Panc1 (cell line): ENCODE measurements at regions not wholly inside any gene's neighbourhood (a gene's known extent, or its start where the extent isn't known, plus 50 kb on each side); places are given as distances from the start of the nearest gene placed in this dataset.

Source experiments
- ATAC-seq: fragments of 200-7000 bp; cut with Tn5 transposase; 2 replicates; pipeline ENCODE4 v1.9.1; 2020; ENCODE audit warnings: mild to moderate bottlenecking, moderate library complexity
- BruUV-seq: library from RNA; stranded (reverse); fragments of 400-500 nt; replicated peaks from 2 replicates; lab custom pipeline; 2021; lab: Mats Ljungman, UMichigan
- CTCF ChIA-PET: fragments of 300-600 bp; sonication (Branson Sonifier 250); formaldehyde crosslinking; loops from one replicate; lab custom pipeline; 2022; ENCODE audit warnings: antibody characterized with exemption; lab: Charles Lee
- POLR2A ChIA-PET: fragments of 300-600 bp; sonication (Branson Sonifier 250); formaldehyde crosslinking; loops from one replicate; lab custom pipeline; 2022; ENCODE audit warnings: antibody characterized with exemption; lab: Charles Lee
- DNase-seq: peaks from one replicate; pipeline ENCODE4 v3.0.0-alpha.2; 2010; ENCODE audit warnings: low read depth, low spot score
- H3K27ac ChIP-seq: 2 replicates; pipeline ENCODE4 v1.5.1; 2011; ENCODE audit warnings: mild to moderate bottlenecking, low read length, inconsistent platforms
- H3K27me3 ChIP-seq: fragments of 200-500 bp; sonication (Bioruptor generic); 2 replicates; pipeline ENCODE4 v1.6.0; 2014; ENCODE audit warnings: low read length, inconsistent platforms; ENCODE audit not compliant: control insufficient read depth, insufficient read depth
- H3K36me3 ChIP-seq: fragments of 200-500 bp; sonication (Bioruptor generic); 2 replicates; pipeline ENCODE4 v1.5.1; 2014; ENCODE audit warnings: inconsistent platforms, mild to moderate bottlenecking, low read length, moderate library complexity; ENCODE audit not compliant: control insufficient read depth, insufficient read depth
- H3K4me1 ChIP-seq: 2 replicates; pipeline ENCODE4 v1.5.1; 2011; ENCODE audit warnings: inconsistent platforms, mild to moderate bottlenecking, low read length, moderate library complexity; ENCODE audit not compliant: control insufficient read depth, insufficient read depth
- H3K4me3 ChIP-seq, 2 experiments: 2 replicates each; pipeline ENCODE4 v1.5.1; 2011 to 2012; ENCODE audit warnings: low read depth in 2 of 2, low read length in 2 of 2, mild to moderate bottlenecking in 2 of 2, inconsistent platforms in 1 of 2, moderate library complexity in 1 of 2
- H3K9me3 ChIP-seq: fragments of 200-500 bp; sonication (Bioruptor generic); 2 replicates; pipeline ENCODE4 v1.5.1; 2014; ENCODE audit warnings: low read depth, mild to moderate bottlenecking, inconsistent platforms, low read length, moderate library complexity; ENCODE audit not compliant: control insufficient read depth, insufficient read depth
- CTCF ChIP-seq: fragments of 450-650 bp; IDR thresholded peaks from 2 replicates; pipeline ENCODE4 v1.5.1; 2017; ENCODE audit warnings: mild to moderate bottlenecking
- POLR2AphosphoS5 ChIP-seq: IDR thresholded peaks from 2 replicates; pipeline ENCODE4 v1.6.1; 2012; ENCODE audit warnings: mild to moderate bottlenecking, low read depth, low read length, moderate library complexity
- REST ChIP-seq, 2 experiments: IDR thresholded peaks; 2 replicates each; pipeline ENCODE4 v1.6.1; 2011 to 2012; ENCODE audit warnings: low read depth in 2 of 2, control low read depth in 1 of 2, low read length in 1 of 2, mild to moderate bottlenecking in 1 of 2, moderate library complexity in 1 of 2; ENCODE audit not compliant: insufficient read depth in 1 of 2
- SIN3A ChIP-seq: IDR thresholded peaks from 2 replicates; pipeline ENCODE4 v1.6.1; 2012; ENCODE audit warnings: low read depth, mild to moderate bottlenecking, low read length, moderate library complexity, borderline replicate concordance; ENCODE audit not compliant: insufficient read depth
- TCF7L2 ChIP-seq: IDR thresholded peaks from 2 replicates; pipeline ENCODE4 v1.6.1; 2011; ENCODE audit warnings: mild to moderate bottlenecking, low read depth, low read length, inconsistent platforms
- in situ Hi-C: cut with HindIII; loops from 2 replicates; pipeline ENCODE4 v1.10.0; 2016; ENCODE audit warnings: low sequenced_read_pairs, low pct_unique_long_range_greater_than_20kb
- intact Hi-C: fragments of 100-400 bp; cut with micrococcal nuclease; formaldehyde crosslinking; loops from one replicate; pipeline ENCODE4 v1.10.0; 2022; ENCODE audit not compliant: unreplicated experiment

GRCh38 chr6:91719414-91719813 is 1132.5 kb upstream of the MAP3K7 start:
- no peak overlapping the region for H3K4me3 ChIP-seq
- no peaks in the 10 kb centered on the region for H3K9me3 ChIP-seq
- DNase-seq (no peak), ATAC-seq (no peak)
- in situ Hi-C loops (no loop called here), intact Hi-C loops (no loop called here)
- no peaks in the 10 kb centered on the region for H3K36me3 ChIP-seq
- CTCF ChIA-PET = no interaction called here
- no peak for TF ChIP-seq REST (IDR thresholded peaks at IDR 0.05; ENCODE audit: insufficient read depth in 1 of 2, low read depth in 2 of 2, low read length in 1 of 2)
- TF ChIP-seq SIN3A = no peak
- no peak for TF ChIP-seq CTCF
- TF ChIP-seq POLR2AphosphoS5 = no peak
- TF ChIP-seq TCF7L2 = no peak
- POLR2A ChIA-PET = no interaction called here
- H3K27me3 ChIP-seq = no peaks in the 10 kb centered on the region
- no peak overlapping the region for H3K27ac ChIP-seq
- no TSS peak for BruUV-seq
- H3K4me1 ChIP-seq = no peaks in the 10 kb centered on the region

GRCh38 chr6:91718198-91718597 is 1131.3 kb upstream of the MAP3K7 start:
- TF ChIP-seq TCF7L2 (no peak), REST (IDR thresholded peaks at IDR 0.05; ENCODE audit: insufficient read depth in 1 of 2, low read depth in 2 of 2, low read length in 1 of 2) (no peak), CTCF (no peak), SIN3A (no peak), POLR2AphosphoS5 (no peak)
- no TSS peak for BruUV-seq
- Histone ChIP-seq H3K27me3 (no peaks in the 10 kb centered on the region), H3K9me3 (no peaks in the 10 kb centered on the region), H3K4me3 (no peak overlapping the region), H3K4me1 (no peaks in the 10 kb centered on the region), H3K27ac (no peak overlapping the region), H3K36me3 (no peaks in the 10 kb centered on the region)
- CTCF ChIA-PET = no interaction called here
- DNase-seq = no peak
- ATAC-seq = no peak
- POLR2A ChIA-PET = no interaction called here
- in situ Hi-C loops = no loop called here
- intact Hi-C loops = no loop called here
